Erythroblast (primary cell): ENCODE measurements at regions not wholly inside any gene's neighbourhood (a gene's known extent, or its start where the extent isn't known, plus 50 kb on each side); places are given as distances from the start of the nearest gene placed in this dataset.

Source experiments
- DNase-seq, 2 experiments: peaks; one replicate each; lab custom pipeline; 2025; lab: John Stamatoyannopoulos, UW
- GATA1 ChIP-seq: IDR thresholded peaks from 2 replicates; pipeline ENCODE4 v1.6.1; 2011; ENCODE audit warnings: low read depth, mild to moderate bottlenecking, control low read depth, low read length, moderate library complexity
- POLR2A ChIP-seq: IDR thresholded peaks from 2 replicates; pipeline ENCODE4 v1.6.1; 2011; ENCODE audit warnings: mild to moderate bottlenecking, low read length

GRCh38 chr1:232521660-232522059, 108.3 kb downstream of the SIPA1L2 start:
- TF ChIP-seq GATA1 (no peak), POLR2A (no peak)
- DNase-seq, result no peak

- TF ChIP-seq GATA1 (no peak), POLR2A (no peak)
- no peak for DNase-seq
Measured at GRCh38 chr1:232519186-232519585, 110.7 kb downstream of the SIPA1L2 start.

GRCh38 chr1:232518349-232518748, 111.6 kb downstream of the SIPA1L2 start:
- DNase-seq, result no peak
- TF ChIP-seq GATA1, result no peak
- no peak for TF ChIP-seq POLR2A

GRCh38 chr1:232517204-232517603, 112.7 kb downstream of the SIPA1L2 start:
- TF ChIP-seq GATA1 (no peak), POLR2A (no peak)
- no peak for DNase-seq

GRCh38 chr1:232515706-232516105, 114.2 kb downstream of the SIPA1L2 start:
- TF ChIP-seq POLR2A (no peak), GATA1 (no peak)
- no peak for DNase-seq

GRCh38 chr1:232512712-232513111, 117.2 kb downstream of the SIPA1L2 start:
- DNase-seq, result no peak
- TF ChIP-seq GATA1, result no peak
- TF ChIP-seq POLR2A, result no peak

- TF ChIP-seq GATA1, result no peak
- no peak for TF ChIP-seq POLR2A
- no peak for DNase-seq
Measured at GRCh38 chr1:232511172-232511571, 118.8 kb downstream of the SIPA1L2 start.

GRCh38 chr1:232510367-232511110, 119.4 kb downstream of the SIPA1L2 start:
- DNase-seq, result no peak
- TF ChIP-seq POLR2A (no peak), GATA1 (no peak)

GRCh38 chr1:232509570-232509969, 120.4 kb downstream of the SIPA1L2 start:
- no peak for DNase-seq
- no peak for TF ChIP-seq POLR2A

GRCh38 chr1:232508130-232508701, 121.7 kb downstream of the SIPA1L2 start:
- no peak for TF ChIP-seq GATA1
- TF ChIP-seq POLR2A, result no peak
- DNase-seq, result no peak

- no peak for DNase-seq
- no peak for TF ChIP-seq GATA1
Measured at GRCh38 chr1:232507571-232507970, 122.4 kb downstream of the SIPA1L2 start.

GRCh38 chr1:232505884-232506283, 124.0 kb downstream of the SIPA1L2 start:
- no peak for DNase-seq
- no peak for TF ChIP-seq POLR2A
- no peak for TF ChIP-seq GATA1

- no peak for TF ChIP-seq GATA1
- TF ChIP-seq POLR2A, result no peak
- no peak for DNase-seq
Measured at GRCh38 chr1:232504651-232505050, 125.3 kb downstream of the SIPA1L2 start.

GRCh38 chr1:232503497-232503896, 126.4 kb downstream of the SIPA1L2 start:
- DNase-seq, result no peak
- TF ChIP-seq GATA1 (no peak), POLR2A (no peak)

- TF ChIP-seq GATA1 (no peak), POLR2A (no peak)
- no peak for DNase-seq
Measured at GRCh38 chr1:232501854-232502253, 128.1 kb downstream of the SIPA1L2 start.
